GM18511 (cell line): ENCODE measurements at regions not wholly inside any gene's neighbourhood (a gene's known extent, or its start where the extent isn't known, plus 50 kb on each side); places are given as distances from the start of the nearest gene placed in this dataset.
"Not testable (repeated sequence)": the region's sequence is repeated elsewhere in the genome, so short reads cannot be mapped to it uniquely, and the experiment has no call there.

Experiments used
- ATAC-seq: cut with Tn5 transposase; IDR thresholded peaks from one replicate; pipeline ENCODE4 v1.9.1; 2021; ENCODE audit warnings: mild to moderate bottlenecking, moderate library complexity; ENCODE audit not compliant: unreplicated experiment

DNA sequence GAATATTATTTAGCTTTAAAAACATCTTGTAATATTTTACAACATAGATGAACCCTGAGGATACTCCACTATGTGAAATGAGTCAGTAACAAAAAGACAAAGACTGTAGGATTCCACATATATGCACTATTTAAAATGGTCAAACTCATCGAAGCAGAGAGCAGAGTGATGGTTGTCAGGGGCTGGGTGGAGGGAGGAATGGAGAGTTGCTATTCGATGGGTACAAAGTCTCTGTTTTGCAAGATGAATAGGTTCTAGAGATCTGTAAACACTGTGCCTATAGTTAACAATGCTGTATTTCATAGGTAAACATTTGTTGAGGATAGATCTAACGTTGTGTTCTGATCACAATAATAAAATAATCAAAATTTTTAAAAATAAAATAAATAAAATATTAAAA is 1675.9 kb upstream of the CELF4 start:
- no peak for ATAC-seq

- no peak for ATAC-seq
Measured at GRCh38 chr18:39238981-39239660, 1673.5 kb upstream of the CELF4 start.

DNA sequence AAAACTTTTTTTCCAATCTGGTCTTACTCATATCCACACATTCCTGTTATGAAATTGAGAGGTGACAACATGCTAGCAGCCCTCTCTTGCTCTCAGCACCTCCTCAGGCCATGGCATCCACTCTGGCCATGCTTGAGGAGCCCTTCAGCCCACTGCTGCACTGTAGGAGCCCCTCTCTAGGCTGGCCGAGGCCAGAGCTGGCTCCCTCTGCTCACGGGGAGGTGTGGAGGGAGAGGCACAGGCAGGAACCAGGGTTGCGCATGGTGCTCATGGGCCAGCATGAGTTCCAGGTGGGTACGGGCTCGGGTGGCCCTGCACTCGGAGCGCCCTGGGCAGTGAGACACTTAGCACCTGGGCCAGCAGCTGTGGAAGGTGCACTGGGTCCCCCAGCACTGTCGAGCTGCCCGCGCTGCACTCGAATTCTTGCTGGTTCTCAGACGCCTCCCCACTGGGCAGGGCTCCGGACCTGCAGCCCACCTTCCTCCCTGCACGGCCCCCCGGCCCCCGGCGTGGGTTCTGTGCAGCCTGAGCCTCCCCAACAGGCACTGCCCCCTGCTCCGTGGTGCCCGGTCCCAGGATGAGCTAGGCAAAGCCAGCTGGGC is 1669.6 kb upstream of the CELF4 start:
- ATAC-seq, result no peak

DNA sequence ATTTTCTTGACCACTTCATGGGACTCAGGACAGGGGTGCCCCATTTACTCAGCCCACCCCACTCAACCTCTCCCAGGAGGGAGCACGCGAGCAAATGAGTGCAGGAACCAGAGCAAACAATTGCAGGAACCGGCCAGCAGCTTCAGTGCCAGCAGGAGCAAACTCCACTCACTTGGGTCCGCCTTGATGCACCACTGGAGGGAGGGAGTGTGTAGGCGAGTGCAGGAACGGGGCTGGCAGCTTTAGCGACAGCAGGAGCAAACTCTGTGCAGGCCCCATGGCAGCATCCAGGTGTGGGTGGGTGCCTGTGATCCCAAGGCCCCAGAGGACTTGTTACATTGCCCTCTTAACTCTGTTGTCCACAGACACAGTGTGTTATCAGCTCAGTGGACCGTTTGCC is 1667.3 kb upstream of the CELF4 start:
- ATAC-seq, result no peak

DNA sequence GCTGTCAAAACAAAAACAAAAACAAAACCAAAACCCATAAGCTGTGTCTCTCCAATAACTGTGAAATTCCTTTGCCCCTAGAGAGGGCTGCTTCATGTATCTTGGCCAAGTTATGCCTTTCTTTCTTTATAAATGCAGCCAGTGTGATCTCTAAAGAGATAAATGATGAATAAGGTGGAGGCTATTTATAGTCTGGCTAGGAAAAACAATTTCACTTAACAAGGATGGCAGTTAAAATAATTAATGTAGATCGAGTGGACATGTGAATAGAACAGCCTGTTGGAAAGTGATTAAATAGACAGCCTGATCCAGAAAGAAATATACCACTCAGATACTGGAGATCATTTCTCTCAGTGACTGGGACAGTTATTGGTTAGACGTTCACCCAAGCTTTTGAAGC is 1666.9 kb upstream of the CELF4 start:
- no peak for ATAC-seq

DNA sequence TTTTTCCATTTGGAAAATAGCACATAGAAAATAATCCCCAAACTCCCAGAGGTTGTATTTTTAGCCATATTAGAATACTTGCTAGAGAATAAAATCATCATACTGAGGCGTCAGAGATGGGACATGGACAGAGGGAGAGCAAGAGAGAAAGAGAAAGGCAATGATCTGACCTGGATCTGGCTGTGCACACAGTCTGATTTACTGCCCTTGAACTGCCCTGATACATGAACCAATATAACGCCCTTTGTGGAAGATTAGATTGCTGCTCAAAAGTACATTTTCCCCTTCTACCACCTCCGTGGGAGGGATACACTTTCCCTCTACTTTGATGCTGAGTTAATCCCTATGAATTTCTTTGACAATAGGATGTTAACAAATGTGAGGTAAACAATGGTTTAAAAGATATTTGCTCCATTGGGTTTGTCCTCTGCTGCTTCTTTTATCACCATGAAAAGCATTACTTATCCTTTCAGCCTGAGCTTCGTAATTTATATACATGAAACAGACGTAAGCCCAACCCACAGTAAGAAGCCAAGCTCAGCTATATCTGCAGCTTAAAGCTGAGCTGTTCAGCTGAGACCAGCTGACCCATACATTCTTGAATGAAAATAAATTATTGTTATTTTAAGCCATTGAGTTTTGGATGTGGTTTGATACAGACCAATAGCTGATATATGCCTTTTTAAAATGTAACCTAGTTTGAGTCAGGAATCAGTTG is 1664.6 kb upstream of the CELF4 start:
- ATAC-seq, result no peak

GRCh38 chr18:39227769-39228168 is 1662.2 kb upstream of the CELF4 start:
- ATAC-seq, result not testable (repeated sequence)

DNA sequence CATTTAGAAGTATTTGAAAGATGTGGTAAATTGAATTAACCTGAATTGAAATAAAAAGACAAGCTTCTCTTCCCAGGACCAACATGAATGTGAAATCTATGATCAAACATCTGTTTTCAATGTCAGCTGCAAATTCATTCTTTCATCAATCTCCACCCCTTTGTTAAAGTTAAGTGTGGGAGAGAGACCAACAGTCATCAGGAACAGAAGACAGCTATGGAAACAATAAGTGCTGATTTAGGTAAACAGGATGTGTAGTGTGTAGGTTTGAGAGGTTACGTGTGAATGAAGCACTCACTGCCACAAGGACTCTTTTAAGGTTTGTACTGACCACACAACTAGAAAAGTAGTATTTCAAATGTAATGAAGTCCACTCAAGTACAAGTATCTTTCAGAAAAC is 1659.8 kb upstream of the CELF4 start:
- no peak for ATAC-seq

- ATAC-seq, result no peak
Measured at GRCh38 chr18:39223283-39223682, 1657.7 kb upstream of the CELF4 start.

DNA sequence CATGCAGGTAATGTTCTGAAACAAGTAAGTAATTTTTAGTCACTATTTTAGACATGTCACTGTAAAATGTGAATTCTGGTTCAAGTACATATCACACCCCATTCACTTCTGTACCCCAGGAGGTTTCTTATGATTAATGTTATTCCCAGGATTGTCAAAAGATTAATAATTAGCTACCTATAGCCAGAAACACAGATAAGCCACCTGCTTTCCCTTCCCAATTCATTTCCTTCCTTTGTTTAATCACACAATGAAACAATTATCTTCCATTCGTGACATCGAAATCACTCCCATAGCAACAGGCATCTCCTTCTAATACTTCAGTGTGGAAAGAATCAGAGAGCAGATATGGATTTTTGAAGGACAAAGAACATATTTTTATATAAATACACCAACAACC is 1650.3 kb upstream of the CELF4 start:
- ATAC-seq, result no peak

DNA sequence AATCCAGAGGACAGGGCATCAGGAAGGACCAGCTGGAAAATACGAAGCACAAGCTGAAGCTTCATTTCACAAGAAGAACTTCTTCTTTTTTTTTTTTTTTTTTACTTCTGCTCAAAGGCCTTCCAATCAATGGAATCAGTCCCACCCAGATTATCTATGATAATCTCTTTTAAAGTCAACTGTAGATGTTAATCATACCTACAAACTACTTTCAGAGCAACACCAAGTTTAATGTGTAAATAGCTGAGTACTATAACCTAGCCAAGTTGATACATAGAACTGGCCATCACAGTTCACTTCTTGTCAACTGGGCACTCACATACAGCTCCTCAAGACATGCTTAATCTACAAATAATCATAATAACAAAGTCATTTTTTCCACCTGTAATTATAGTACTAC is 1645.9 kb upstream of the CELF4 start:
- no peak for ATAC-seq

DNA sequence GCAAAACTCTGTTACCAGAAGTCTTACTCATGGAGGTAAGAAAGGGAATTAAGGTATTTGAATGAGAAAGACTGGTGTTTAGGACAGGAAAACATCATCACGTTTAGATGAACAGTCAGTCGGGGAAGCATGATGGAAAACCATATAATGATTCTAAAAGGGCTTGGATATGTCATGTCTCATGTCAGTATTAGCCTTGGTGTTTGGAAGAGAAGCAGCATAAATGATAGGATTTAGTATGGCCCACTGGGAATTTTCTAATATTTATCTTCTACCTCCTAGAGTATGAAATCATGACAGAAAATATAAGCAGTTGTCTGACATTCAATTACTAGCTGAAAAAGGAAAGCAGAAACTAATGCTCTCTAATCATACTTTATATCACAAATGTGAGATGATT is 1643.6 kb upstream of the CELF4 start:
- no peak for ATAC-seq

DNA sequence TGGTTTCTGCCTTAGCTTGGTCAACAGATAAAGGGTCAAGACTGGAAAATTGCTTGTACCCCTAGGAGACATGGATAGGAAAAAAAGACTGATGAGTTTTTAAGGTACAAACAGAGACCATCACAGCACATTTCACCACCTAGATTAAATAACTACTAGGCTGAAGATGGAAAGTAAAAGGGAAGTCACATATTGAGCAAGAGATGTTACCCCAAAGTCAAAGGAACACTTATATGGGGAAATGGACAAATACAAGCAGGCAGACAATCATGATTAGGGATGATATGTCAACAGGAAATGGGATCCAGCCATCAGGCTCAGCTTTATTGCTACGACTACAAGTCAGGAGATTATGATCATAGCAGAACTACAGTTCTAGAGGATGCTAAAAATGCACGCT is 1643.1 kb upstream of the CELF4 start:
- ATAC-seq, result no peak

- ATAC-seq, result no peak
Measured at GRCh38 chr18:39208190-39208589, 1642.6 kb upstream of the CELF4 start.

GRCh38 chr18:39206398-39207103 is 1641.0 kb upstream of the CELF4 start:
- not testable (repeated sequence) for ATAC-seq

- no peak for ATAC-seq
Measured at GRCh38 chr18:39205565-39206195, 1640.1 kb upstream of the CELF4 start.

- ATAC-seq, result no peak
Measured at GRCh38 chr18:39200153-39200552, 1634.6 kb upstream of the CELF4 start.

DNA sequence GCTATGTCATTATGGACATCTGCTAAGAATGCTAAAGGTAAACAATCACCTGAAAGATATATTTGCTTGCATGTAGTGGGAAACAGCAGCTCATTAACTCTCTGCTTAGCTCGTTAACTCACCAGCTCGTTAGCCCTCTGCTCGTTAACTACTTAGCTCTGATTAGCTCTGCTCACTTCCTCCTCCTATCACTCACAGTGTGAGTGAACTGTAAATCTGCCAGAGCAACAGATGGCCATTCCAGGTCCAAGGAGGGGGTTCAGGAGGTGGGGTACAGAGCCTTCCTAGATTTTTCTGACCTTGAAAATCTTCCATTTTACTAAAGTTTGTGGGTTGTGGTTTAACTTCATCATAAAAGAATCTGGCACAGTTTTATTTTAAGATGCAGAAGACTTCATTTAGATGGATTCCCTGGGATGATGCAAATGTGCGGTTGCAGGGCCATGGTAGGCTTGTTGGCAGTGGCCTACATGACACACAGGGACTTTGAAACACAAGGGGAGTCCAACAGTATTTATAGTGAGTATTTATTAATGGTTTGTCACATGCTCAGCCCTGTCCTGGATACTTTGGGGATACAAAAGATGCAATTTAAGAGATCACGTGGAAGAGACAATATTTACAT is 1633.7 kb upstream of the CELF4 start:
- ATAC-seq, result no peak

- no peak for ATAC-seq
Measured at GRCh38 chr18:39198376-39198775, 1632.8 kb upstream of the CELF4 start.

GRCh38 chr18:39191931-39192330 is 1626.3 kb upstream of the CELF4 start:
- no peak for ATAC-seq

- ATAC-seq, result no peak
Measured at GRCh38 chr18:39191058-39191457, 1625.5 kb upstream of the CELF4 start.
